A549 (cell line): ENCODE measurements at regions not wholly inside any gene's neighbourhood (a gene's known extent, or its start where the extent isn't known, plus 50 kb on each side); places are given as distances from the start of the nearest gene placed in this dataset.

ENCODE experiments used
- ATAC-seq, 2 experiments: fragments of 200-7000 bp in 1 of 2; fragments of >200 bp in 1 of 2; cut with Nextera tagmentation in 1 of 2; cut with Tn5 transposase in 1 of 2; 3 replicates each; pipeline versions ENCODE4 v1.8.0 to v1.9.1; 2018 to 2020; ENCODE audit warnings: mild to moderate bottlenecking in 1 of 2, moderate library complexity in 1 of 2
- CTCF ChIA-PET: fragments of 300-600 bp; sonication (Branson Sonifier 250); formaldehyde crosslinking; extraction: SDS; loops from one replicate; lab custom pipeline; 2021; ENCODE audit warnings: antibody characterized with exemption, inconsistent platforms; lab: Yijun Ruan, JAX
- POLR2A ChIA-PET: fragments of 350-600 bp; formaldehyde crosslinking; extraction: SDS; loops from one replicate; lab custom pipeline; 2021; ENCODE audit warnings: antibody characterized with exemption, inconsistent platforms; lab: Yijun Ruan, JAX
- DNase-seq, 2 experiments: peaks; one replicate each; pipeline versions ENCODE4 v3.0.0 to v3.0.0-alpha.2; 2011 to 2016; ENCODE audit warnings: low read depth in 1 of 2, low spot score in 1 of 2
- FAIRE-seq: peaks from 2 replicates; lab custom pipeline; 2011; peaks lifted over from hg19 to GRCh38; lab: Jason Lieb, UNC
- H3K27ac ChIP-seq, 2 experiments: fragments of >200 bp; sonication (Bioruptor Twin); formaldehyde crosslinking; 3 replicates each; pipeline ENCODE4 v1.5.1; 2016 to 2017
- H3K4me1 ChIP-seq: fragments of >200 bp; sonication (Bioruptor Twin); formaldehyde crosslinking; 3 replicates; pipeline ENCODE4 v1.6.1; 2016
- H3K4me2 ChIP-seq: fragments of >200 bp; sonication (Bioruptor Twin); formaldehyde crosslinking; 3 replicates; pipeline ENCODE4 v1.6.1; 2016
- H3K4me3 ChIP-seq: fragments of >200 bp; sonication (Bioruptor Twin); formaldehyde crosslinking; 3 replicates; pipeline ENCODE4 v1.5.1; 2016
- H3K9me3 ChIP-seq: fragments of >200 bp; sonication (Bioruptor Twin); formaldehyde crosslinking; 3 replicates; pipeline ENCODE4 v1.6.1; 2016
- ATOH8 ChIP-seq: fragments of 250-450 bp; sonication (Bioruptor Pico); IDR thresholded peaks from 2 replicates; pipeline ENCODE4 v1.5.0; 2020; ENCODE audit warnings: low read depth, mild to moderate bottlenecking, moderate library complexity
- BCL3 ChIP-seq: fragments of >200 bp; sonication (Bioruptor Twin); formaldehyde crosslinking; IDR thresholded peaks from 3 replicates; pipeline ENCODE4 v1.6.1; 2016
- CEBPB ChIP-seq, 2 experiments: fragments of >200 bp in 1 of 2; sonication (Bioruptor Twin) in 1 of 2; formaldehyde crosslinking in 1 of 2; IDR thresholded peaks; 2 replicates each; pipeline ENCODE4 v1.6.1; 2012 to 2016
- CTCF ChIP-seq: fragments of >200 bp; sonication (Bioruptor Twin); formaldehyde crosslinking; IDR thresholded peaks from 3 replicates; pipeline ENCODE4 v1.5.1; 2016
- E2F6 ChIP-seq: IDR thresholded peaks from 2 replicates; pipeline ENCODE4 v1.6.1; 2012; ENCODE audit warnings: low read depth, borderline replicate concordance
- EHMT2 ChIP-seq: fragments of 200-600 bp; sonication (generic); IDR thresholded peaks from 2 replicates; pipeline ENCODE4 v1.6.1; 2016; ENCODE audit warnings: antibody characterized with exemption, low read depth, mild to moderate bottlenecking, moderate library complexity
- ELK1 ChIP-seq: fragments of 150-350 bp; IDR thresholded peaks from 2 replicates; pipeline ENCODE4 v1.6.1; 2014; ENCODE audit warnings: low read depth, mild to moderate bottlenecking, low read length
- EP300 ChIP-seq, 2 experiments: fragments of >200 bp; sonication (Bioruptor Twin); formaldehyde crosslinking; IDR thresholded peaks; 2 replicates in 1 of 2; 3 replicates in 1 of 2; pipeline ENCODE4 v1.6.1; 2016 to 2017
- FOSB ChIP-seq: fragments of 250-450 bp; sonication (Bioruptor Pico); IDR thresholded peaks from 2 replicates; pipeline ENCODE4 v1.5.0; 2020; ENCODE audit warnings: mild to moderate bottlenecking, moderate library complexity
- FOSL2 ChIP-seq, 2 experiments: fragments of 450-650 bp in 1 of 2; fragments of >200 bp in 1 of 2; sonication (Bioruptor Twin) in 1 of 2; formaldehyde crosslinking; IDR thresholded peaks; 2 replicates each; pipeline versions ENCODE4 v1.5.0 to v1.6.1; 2016 to 2020; ENCODE audit warnings: mild to moderate bottlenecking in 1 of 2, moderate library complexity in 1 of 2
- FOXS1 ChIP-seq: fragments of 250-450 bp; sonication (Bioruptor Pico); IDR thresholded peaks from 2 replicates; pipeline ENCODE4 v1.5.0; 2020; ENCODE audit warnings: mild to moderate bottlenecking, moderate library complexity
- JUNB ChIP-seq: fragments of >200 bp; sonication (Bioruptor Twin); formaldehyde crosslinking; IDR thresholded peaks from 2 replicates; pipeline ENCODE4 v1.6.1; 2016
- KDM1A ChIP-seq: fragments of 200-600 bp; sonication (generic); IDR thresholded peaks from 2 replicates; pipeline ENCODE4 v1.6.1; 2016; ENCODE audit warnings: low read depth, mild to moderate bottlenecking
- KDM5A ChIP-seq: fragments of 200-600 bp; sonication (generic); IDR thresholded peaks from 2 replicates; pipeline ENCODE4 v1.6.1; 2016; ENCODE audit warnings: antibody characterized with exemption, mild to moderate bottlenecking
- MAX ChIP-seq: IDR thresholded peaks from 2 replicates; pipeline ENCODE4 v1.6.1; 2012
- MYC ChIP-seq: IDR thresholded peaks from 2 replicates; pipeline ENCODE4 v1.6.1; 2012; ENCODE audit warnings: mild to moderate bottlenecking, inconsistent platforms, low read length, improper control_type of control experiment, borderline replicate concordance
- PHF8 ChIP-seq: fragments of 200-600 bp; sonication (generic); IDR thresholded peaks from 2 replicates; pipeline ENCODE4 v1.6.1; 2016; ENCODE audit warnings: low read depth, mild to moderate bottlenecking, antibody characterized with exemption, moderate library complexity, borderline replicate concordance
- POLR2A ChIP-seq: IDR thresholded peaks from 2 replicates; pipeline ENCODE4 v1.6.1; 2012; ENCODE audit warnings: mild to moderate bottlenecking, low read length
- RARB ChIP-seq: fragments of 250-450 bp; sonication (Bioruptor Pico); IDR thresholded peaks from 2 replicates; pipeline ENCODE4 v1.8.0; 2021; ENCODE audit warnings: mild to moderate bottlenecking, moderate library complexity
- RFX5 ChIP-seq: fragments of 450-650 bp; IDR thresholded peaks from 2 replicates; pipeline ENCODE4 v1.7.1; 2014; ENCODE audit warnings: antibody characterized with exemption, mild to moderate bottlenecking, moderate library complexity
- RNF2 ChIP-seq: fragments of 200-600 bp; sonication (generic); IDR thresholded peaks from 2 replicates; pipeline ENCODE4 v1.6.1; 2016; ENCODE audit warnings: low read depth, mild to moderate bottlenecking, antibody characterized with exemption, moderate library complexity, borderline replicate concordance
- SMC3 ChIP-seq: fragments of >200 bp; sonication (Bioruptor Twin); formaldehyde crosslinking; IDR thresholded peaks from 3 replicates; pipeline ENCODE4 v1.6.1; 2018; ENCODE audit warnings: inconsistent platforms
- SREBF2 ChIP-seq: fragments of 450-650 bp; IDR thresholded peaks from 2 replicates; pipeline ENCODE4 v1.6.1; 2014; ENCODE audit warnings: mild to moderate bottlenecking, moderate library complexity
- TFCP2L1 ChIP-seq: fragments of 250-450 bp; sonication (Bioruptor Pico); IDR thresholded peaks from 2 replicates; pipeline ENCODE4 v1.5.0; 2021; ENCODE audit warnings: mild to moderate bottlenecking
- ZC3H11A ChIP-seq: fragments of 450-650 bp; IDR thresholded peaks from 2 replicates; pipeline ENCODE4 v1.6.1; 2014; ENCODE audit warnings: antibody characterized with exemption, mild to moderate bottlenecking
- ZNF302 ChIP-seq: fragments of 250-450 bp; sonication (Bioruptor Pico); IDR thresholded peaks from 2 replicates; pipeline ENCODE4 v1.9.0; 2021; ENCODE audit warnings: inconsistent platforms, mild to moderate bottlenecking, moderate library complexity
- WGBS: methylation state at CpG from one replicate; pipeline ENCODE4 v1.1.6; 2017; ENCODE audit errors: missing lambda C conversion rate; 5-methylcytosine and 5-hydroxymethylcytosine counted together

- TF ChIP-seq ATOH8 (CRISPR knock-in tag) (no peak), FOXS1 (CRISPR knock-in tag) (no peak), MAX (no peak), MYC (no peak), CEBPB (IDR thresholded peaks at IDR 0.05) (no peak)
These were observed 598.8 kb downstream of the SLC16A7 start (continued) for GRCh38 chr12:60194678-60195077.

GRCh38 chr12:60195483-60195882, 599.7 kb downstream of the SLC16A7 start:
- CTCF ChIA-PET, result interaction anchor here (1.4 kb wide), 1 partner anchor 10 kb away, joined by 3 read pairs; no protein-coding TSS in a partner anchor
- H3K9me3 ChIP-seq, result no peaks in the 10 kb centered on the region
- H3K4me2 ChIP-seq, result no peak overlapping the region
- DNase-seq, result no peak
- no peak overlapping the region for H3K27ac ChIP-seq
- TF ChIP-seq ZC3H11A (no peak), SMC3 (no peak), KDM5A (no peak), E2F6 (no peak), CTCF (no peak), JUNB (no peak), EP300 (IDR thresholded peaks at IDR 0.05) (no peak), ELK1 (no peak), FOSB (no peak), PHF8 (no peak), BCL3 (no peak), FOSL2 (IDR thresholded peaks at IDR 0.05) (no peak), FOSL2 (CRISPR knock-in tag; IDR thresholded peaks at IDR 0.05) (no peak)
- H3K4me1 ChIP-seq, result peaks cover 26% of the 10 kb centered on the region; the same call in 2 of the 3 replicates
- WGBS, result 95% methylated on average over 1 of the region's 1 CpG
- no peak overlapping the region for H3K4me3 ChIP-seq
- no peak for ATAC-seq
- POLR2A ChIA-PET, result no interaction called here
- FAIRE-seq, result no peak

- no peaks in the 10 kb centered on the region for H3K9me3 ChIP-seq
- H3K27ac ChIP-seq, result no peak overlapping the region; a peak in 1 of 6 replicates
- no peak for TF ChIP-seq KDM5A
- TF ChIP-seq TFCP2L1, result no peak
- no peak for TF ChIP-seq CTCF
- TF ChIP-seq PHF8, result no peak
- TF ChIP-seq SREBF2, result no peak
- no peak for TF ChIP-seq KDM1A
- TF ChIP-seq FOSB, result no peak
- TF ChIP-seq RARB, result no peak
- no peak for TF ChIP-seq POLR2A
- no peak for TF ChIP-seq CEBPB (IDR thresholded peaks at IDR 0.05)
- TF ChIP-seq RNF2, result no peak
- no peak for TF ChIP-seq RFX5
- no peak for TF ChIP-seq ZNF302 (CRISPR knock-in tag)
- no peak for TF ChIP-seq EHMT2
- TF ChIP-seq, all 56 proteins: peak for 0
- H3K4me1 ChIP-seq, result peaks cover 26% of the 10 kb centered on the region; the same call in 2 of the 3 replicates
- ChIA-PET CTCF (no interaction called here), POLR2A (no interaction called here)
- 87% methylated on average over 10 of the region's 10 CpGs for WGBS
- ATAC-seq, result no peak
- no peak for FAIRE-seq
- H3K4me3 ChIP-seq, result no peak overlapping the region
- no peak for DNase-seq
- no peak overlapping the region for H3K4me2 ChIP-seq
These were observed 600.5 kb downstream of the SLC16A7 start for GRCh38 chr12:60196366-60196765.
